ENCODE measurements at regions not wholly inside any gene's neighbourhood (a gene's known extent, or its start where the extent isn't known, plus 50 kb on each side); places are given as distances from the start of the nearest gene placed in this dataset.
"Not testable (repeated sequence)": the region's sequence is repeated elsewhere in the genome, so short reads cannot be mapped to it uniquely, and the experiment has no call there.

DNA sequence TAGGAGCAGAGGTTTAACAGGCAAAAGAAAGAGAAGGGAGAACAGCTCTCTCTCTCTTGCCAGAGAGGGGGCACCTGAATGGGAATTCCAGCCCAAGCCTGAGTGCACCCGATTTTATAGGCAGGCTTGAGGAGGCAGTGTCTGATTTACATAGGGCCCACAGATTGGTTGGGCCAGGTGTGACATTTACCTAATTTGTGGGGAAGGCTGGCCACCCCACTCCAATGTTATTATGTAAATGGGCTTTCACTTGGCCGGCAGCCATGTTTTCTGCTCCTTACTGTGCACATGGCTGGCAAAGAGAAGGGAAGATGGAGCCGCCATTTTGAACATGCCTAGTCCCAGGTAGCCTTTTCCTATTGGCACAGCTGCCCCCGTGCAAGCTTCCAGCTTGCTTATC, 735.5 kb upstream of the AUTS2 start:
- H3K36me3 Mint-ChIP-seq = no peaks in the 10 kb centered on the region
- no peak for DNase-seq (ENCODE audit: extremely low spot score, unreplicated experiment)
- H3K4me3 Mint-ChIP-seq = no peak overlapping the region
- no peaks in the 10 kb centered on the region for H3K27me3 Mint-ChIP-seq
- no peak overlapping the region for H3K27ac Mint-ChIP-seq
- no peak for TF ChIP-seq CTCF (conservative IDR thresholded peaks at IDR 0.05)
- no peaks in the 10 kb centered on the region for H3K9me3 Mint-ChIP-seq
- no peaks in the 10 kb centered on the region for H3K4me1 Mint-ChIP-seq (ENCODE audit: unreplicated experiment)

- no peak for DNase-seq (ENCODE audit: extremely low spot score, unreplicated experiment)
- no peaks in the 10 kb centered on the region for H3K36me3 Mint-ChIP-seq
- peaks cover 6% of the 10 kb centered on the region for H3K27me3 Mint-ChIP-seq
- H3K4me3 Mint-ChIP-seq = no peak overlapping the region
- no peaks in the 10 kb centered on the region for H3K4me1 Mint-ChIP-seq (ENCODE audit: unreplicated experiment)
- H3K9me3 Mint-ChIP-seq = no peaks in the 10 kb centered on the region
- no peak for TF ChIP-seq CTCF (conservative IDR thresholded peaks at IDR 0.05)
- no peak overlapping the region for H3K27ac Mint-ChIP-seq
Measured at GRCh38 chr7:68865351-68866199, 732.7 kb upstream of the AUTS2 start.

DNA sequence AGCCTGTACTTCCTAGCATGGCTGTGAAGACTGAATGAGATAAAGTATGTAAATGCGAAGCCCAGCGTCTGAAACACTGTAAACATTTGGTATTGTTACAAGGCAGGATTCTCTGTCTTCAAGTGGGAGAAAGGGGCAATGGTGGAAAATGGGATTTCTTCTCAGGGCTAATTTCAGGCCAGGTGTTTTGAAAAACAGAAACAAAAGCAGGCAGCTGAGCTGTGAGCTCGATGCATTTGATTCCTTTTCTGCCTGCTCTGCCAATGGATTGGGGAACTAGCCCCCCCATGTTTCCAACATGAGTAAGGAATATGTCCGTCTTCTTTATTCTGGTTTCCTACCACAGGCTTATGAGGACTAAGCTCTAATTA, 732.1 kb upstream of the AUTS2 start:
- H3K4me3 Mint-ChIP-seq = no peak overlapping the region
- H3K4me1 Mint-ChIP-seq (ENCODE audit: unreplicated experiment) = no peaks in the 10 kb centered on the region
- H3K27ac Mint-ChIP-seq = no peak overlapping the region
- no peak for DNase-seq (ENCODE audit: extremely low spot score, unreplicated experiment)
- H3K27me3 Mint-ChIP-seq = peaks cover 8% of the 10 kb centered on the region
- no peaks in the 10 kb centered on the region for H3K36me3 Mint-ChIP-seq
- TF ChIP-seq CTCF (conservative IDR thresholded peaks at IDR 0.05) = no peak
- no peaks in the 10 kb centered on the region for H3K9me3 Mint-ChIP-seq

GRCh38 chr7:68866721-68867120, 731.6 kb upstream of the AUTS2 start:
- H3K4me3 Mint-ChIP-seq; H3K9me3 Mint-ChIP-seq; H3K4me1 Mint-ChIP-seq (ENCODE audit: unreplicated experiment); H3K27ac Mint-ChIP-seq; H3K36me3 Mint-ChIP-seq; DNase-seq (ENCODE audit: extremely low spot score, unreplicated experiment): not testable (repeated sequence)
- peaks cover 14% of the 10 kb centered on the region for H3K27me3 Mint-ChIP-seq

DNA sequence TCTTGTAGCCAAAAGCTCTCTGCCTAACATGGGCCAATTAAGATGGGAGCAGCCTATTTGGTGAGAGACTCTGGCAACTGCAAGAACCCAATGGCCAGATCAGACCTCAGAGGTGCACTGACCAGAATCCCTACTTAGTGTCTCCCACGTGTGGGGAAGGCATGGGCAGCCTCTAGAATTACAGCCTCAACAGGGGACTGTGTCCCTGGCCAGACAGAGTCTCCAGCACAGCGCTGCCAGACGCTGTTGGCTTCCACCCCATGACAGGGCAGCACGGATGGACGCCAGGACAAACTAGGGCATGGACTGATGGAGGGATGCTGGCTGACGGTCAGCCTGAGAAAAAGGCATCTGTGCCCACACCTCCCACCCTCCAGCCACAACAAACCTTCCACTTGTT, 729.3 kb upstream of the AUTS2 start:
- Mint-ChIP-seq H3K4me1 (ENCODE audit: unreplicated experiment) (no peaks in the 10 kb centered on the region), H3K4me3 (no peak overlapping the region), H3K27ac (no peak overlapping the region), H3K9me3 (no peaks in the 10 kb centered on the region), H3K27me3 (peaks cover 25% of the 10 kb centered on the region), H3K36me3 (no peaks in the 10 kb centered on the region)
- DNase-seq (ENCODE audit: extremely low spot score, unreplicated experiment) = no peak
- TF ChIP-seq CTCF (conservative IDR thresholded peaks at IDR 0.05) = no peak

- TF ChIP-seq CTCF (conservative IDR thresholded peaks at IDR 0.05) = no peak
- DNase-seq (ENCODE audit: extremely low spot score, unreplicated experiment) = no peak
- Mint-ChIP-seq H3K27ac (no peak overlapping the region), H3K4me3 (no peak overlapping the region), H3K4me1 (ENCODE audit: unreplicated experiment) (no peaks in the 10 kb centered on the region), H3K9me3 (no peaks in the 10 kb centered on the region), H3K36me3 (no peaks in the 10 kb centered on the region), H3K27me3 (peaks cover 25% of the 10 kb centered on the region)
Measured at GRCh38 chr7:68873616-68874015, 724.7 kb upstream of the AUTS2 start.

Measured in type B pancreatic cell (in vitro differentiated cells).